BLaER1 (cell line): ENCODE measurements at regions not wholly inside any gene's neighbourhood (a gene's known extent, or its start where the extent isn't known, plus 50 kb on each side); places are given as distances from the start of the nearest gene placed in this dataset.

Experiments used
- H3K27ac ChIP-seq: shearing (Covaris generic); formaldehyde crosslinking; 2 replicates; pipeline ENCODE4 v1.8.1; 2022
- H3K27me3 ChIP-seq: shearing (Covaris generic); formaldehyde crosslinking; 2 replicates; pipeline ENCODE4 v1.8.1; 2022
- H3K36me3 ChIP-seq: shearing (Covaris generic); formaldehyde crosslinking; 2 replicates; pipeline ENCODE4 v1.8.1; 2022
- H3K4me1 ChIP-seq: shearing (Covaris generic); formaldehyde crosslinking; 2 replicates; pipeline ENCODE4 v1.8.1; 2022
- H3K4me2 ChIP-seq: shearing (Covaris generic); formaldehyde crosslinking; 2 replicates; pipeline ENCODE4 v1.8.1; 2022
- H3K4me3 ChIP-seq: shearing (Covaris generic); formaldehyde crosslinking; 2 replicates; pipeline ENCODE4 v1.8.1; 2022
- H3K9ac ChIP-seq: shearing (Covaris generic); formaldehyde crosslinking; 2 replicates; pipeline ENCODE4 v1.8.1; 2022
- H3K9me3 ChIP-seq: shearing (Covaris generic); formaldehyde crosslinking; 2 replicates; pipeline ENCODE4 v1.8.1; 2022
- H4K20me1 ChIP-seq: shearing (Covaris generic); formaldehyde crosslinking; 2 replicates; pipeline ENCODE4 v1.8.1; 2022
- Cebpa-rat ChIP-seq: shearing (Covaris generic); IDR thresholded peaks from 2 replicates; pipeline ENCODE4 v1.8.1; 2022

GRCh38 chr1:30809514-30810263 lies 52.1 kb upstream of the LAPTM5 start:
- peaks cover 57% of the 10 kb centered on the region for H3K4me1 ChIP-seq
- no peak overlapping the region for H3K9ac ChIP-seq
- H3K27me3 ChIP-seq = peaks cover 95% of the 10 kb centered on the region
- no peak for TF ChIP-seq Cebpa-rat
- H4K20me1 ChIP-seq = peaks cover 88% of the 10 kb centered on the region
- no peaks in the 10 kb centered on the region for H3K36me3 ChIP-seq
- peak overlapping the region; percentile 27; the same call in 1 of the 2 replicates for H3K4me2 ChIP-seq
- no peaks in the 10 kb centered on the region for H3K9me3 ChIP-seq
- no peak overlapping the region for H3K27ac ChIP-seq
- no peak overlapping the region for H3K4me3 ChIP-seq

GRCh38 chr1:30808067-30808662 lies 50.6 kb upstream of the LAPTM5 start:
- Histone ChIP-seq H3K9ac (no peak overlapping the region), H3K4me1 (peaks cover 44% of the 10 kb centered on the region), H3K27ac (no peak overlapping the region), H3K4me3 (no peak overlapping the region), H4K20me1 (peaks cover 89% of the 10 kb centered on the region), H3K4me2 (peak overlapping the region; percentile 46), H3K27me3 (peaks cover 95% of the 10 kb centered on the region), H3K36me3 (no peaks in the 10 kb centered on the region), H3K9me3 (no peaks in the 10 kb centered on the region)
- TF ChIP-seq Cebpa-rat = no peak

- H3K4me3 ChIP-seq = no peak overlapping the region
- no peak for TF ChIP-seq Cebpa-rat
- H3K27me3 ChIP-seq = peaks cover 92% of the 10 kb centered on the region
- no peak overlapping the region for H3K27ac ChIP-seq
- H4K20me1 ChIP-seq = peaks cover 95% of the 10 kb centered on the region
- peak overlapping the region; percentile 46 for H3K4me2 ChIP-seq
- peaks cover 44% of the 10 kb centered on the region for H3K4me1 ChIP-seq
- no peak overlapping the region for H3K9ac ChIP-seq
- H3K9me3 ChIP-seq = no peaks in the 10 kb centered on the region
- H3K36me3 ChIP-seq = no peaks in the 10 kb centered on the region
Measured at GRCh38 chr1:30807318-30808066, 49.9 kb upstream of the LAPTM5 start.
